Cardiac fibroblast (primary cell): ENCODE measurements at regions not wholly inside any gene's neighbourhood (a gene's known extent, or its start where the extent isn't known, plus 50 kb on each side); places are given as distances from the start of the nearest gene placed in this dataset.

Experiments
- DNase-seq, 2 donors: peaks; one replicate each; pipeline versions ENCODE4 v3.0.0 to v3.0.0-alpha.2; 2010; ENCODE audit warnings: low read depth in 2 of 2
- H3K4me3 ChIP-seq, 2 donors: replicated peaks in 1 of 2; 1 replicate in 1 of 2; 2 replicates in 1 of 2; pipeline ENCODE4 v1.5.1; 2011; ENCODE audit warnings: low read depth in 2 of 2, low read length in 2 of 2, mild to moderate bottlenecking in 2 of 2, moderate library complexity in 1 of 2
- TF ChIP-seq, protein P1 (sequence below): IDR thresholded peaks from one replicate; pipeline ENCODE4 v1.5.1; 2011; ENCODE audit warnings: low read depth, mild to moderate bottlenecking, low read length, inconsistent platforms

GRCh38 chr22:27051407-27051806 lies 394.0 kb downstream of the MIAT start:
- no peak overlapping the region for H3K4me3 ChIP-seq
- TF ChIP-seq, protein P1, sequence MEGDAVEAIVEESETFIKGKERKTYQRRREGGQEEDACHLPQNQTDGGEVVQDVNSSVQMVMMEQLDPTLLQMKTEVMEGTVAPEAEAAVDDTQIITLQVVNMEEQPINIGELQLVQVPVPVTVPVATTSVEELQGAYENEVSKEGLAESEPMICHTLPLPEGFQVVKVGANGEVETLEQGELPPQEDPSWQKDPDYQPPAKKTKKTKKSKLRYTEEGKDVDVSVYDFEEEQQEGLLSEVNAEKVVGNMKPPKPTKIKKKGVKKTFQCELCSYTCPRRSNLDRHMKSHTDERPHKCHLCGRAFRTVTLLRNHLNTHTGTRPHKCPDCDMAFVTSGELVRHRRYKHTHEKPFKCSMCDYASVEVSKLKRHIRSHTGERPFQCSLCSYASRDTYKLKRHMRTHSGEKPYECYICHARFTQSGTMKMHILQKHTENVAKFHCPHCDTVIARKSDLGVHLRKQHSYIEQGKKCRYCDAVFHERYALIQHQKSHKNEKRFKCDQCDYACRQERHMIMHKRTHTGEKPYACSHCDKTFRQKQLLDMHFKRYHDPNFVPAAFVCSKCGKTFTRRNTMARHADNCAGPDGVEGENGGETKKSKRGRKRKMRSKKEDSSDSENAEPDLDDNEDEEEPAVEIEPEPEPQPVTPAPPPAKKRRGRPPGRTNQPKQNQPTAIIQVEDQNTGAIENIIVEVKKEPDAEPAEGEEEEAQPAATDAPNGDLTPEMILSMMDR = no peak
- no peak for DNase-seq

GRCh38 chr22:27057717-27058116 lies 400.3 kb downstream of the MIAT start:
- H3K4me3 ChIP-seq = no peak overlapping the region
- no peak for DNase-seq
- TF ChIP-seq, protein P1 = no peak

DNA sequence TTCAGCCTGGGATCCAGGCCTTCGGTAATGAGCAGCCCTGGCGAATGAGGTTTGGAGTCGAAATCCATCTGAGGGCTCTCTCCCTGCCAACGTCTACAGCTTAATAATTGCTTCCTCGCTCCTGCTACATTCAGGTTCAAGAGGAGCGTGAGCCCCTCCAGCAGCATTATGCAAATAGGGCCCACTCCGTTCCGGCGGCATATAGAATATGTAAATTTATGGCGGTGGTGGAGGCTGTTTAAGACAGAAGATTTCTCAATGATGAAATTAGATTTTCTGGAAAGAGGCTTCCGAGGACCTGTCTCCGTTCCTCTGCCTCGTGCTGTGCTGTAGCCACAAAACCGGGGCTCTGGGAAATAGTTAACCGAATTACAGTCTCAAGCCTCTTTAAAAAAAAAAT lies 402.8 kb downstream of the MIAT start:
- DNase-seq = no peak
- no peak overlapping the region for H3K4me3 ChIP-seq
- TF ChIP-seq, protein P1 = no peak

DNA sequence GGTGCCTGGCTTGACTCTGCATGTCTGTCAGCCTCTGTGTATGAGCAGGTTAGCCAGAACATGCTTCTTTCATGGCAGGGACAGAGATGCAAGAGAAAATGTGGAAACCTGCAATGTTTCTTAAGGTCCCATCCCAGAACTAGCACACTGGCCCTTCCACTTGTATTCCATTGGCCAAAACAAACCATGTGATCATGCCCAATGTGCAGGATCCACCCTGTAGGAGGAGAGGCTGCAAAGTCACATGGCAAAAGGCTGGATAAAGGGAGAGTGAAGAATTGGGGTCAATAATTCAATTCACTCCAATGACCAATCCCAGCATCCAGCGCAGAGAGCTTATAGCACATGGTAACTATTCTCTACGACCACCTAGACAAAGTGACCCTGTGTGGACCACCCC lies 405.5 kb downstream of the MIAT start:
- H3K4me3 ChIP-seq = no peak overlapping the region
- TF ChIP-seq, protein P1 = no peak
- no peak for DNase-seq

- H3K4me3 ChIP-seq = no peak overlapping the region
- TF ChIP-seq, protein P1 = no peak
- no peak for DNase-seq
Observed at GRCh38 chr22:27063406-27063805, 406.0 kb downstream of the MIAT start.

- no peak overlapping the region for H3K4me3 ChIP-seq
- TF ChIP-seq, protein P1 = no peak
- no peak for DNase-seq
Observed at GRCh38 chr22:27063841-27064240, 406.5 kb downstream of the MIAT start.

DNA sequence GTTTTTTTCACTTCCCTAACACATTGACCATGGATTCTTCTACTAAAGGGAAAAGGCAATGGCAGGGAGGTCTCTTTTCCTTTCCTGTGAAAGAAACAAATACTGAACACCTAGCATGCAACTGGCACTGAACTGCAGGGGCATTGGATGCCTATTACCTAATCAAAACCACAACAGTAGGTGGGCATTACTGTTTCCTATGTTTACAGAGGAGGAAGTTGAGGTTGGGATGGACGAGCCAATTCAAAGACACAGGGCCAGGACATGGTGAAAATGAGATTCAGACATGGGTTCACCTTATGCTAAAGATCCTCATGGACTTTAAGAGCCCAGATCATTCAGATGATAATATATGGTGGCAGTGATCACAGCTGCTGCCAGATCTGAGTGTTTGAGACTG lies 407.0 kb downstream of the MIAT start:
- DNase-seq = no peak
- H3K4me3 ChIP-seq = no peak overlapping the region
- TF ChIP-seq, protein P1 = no peak
